ENCODE measurements at regions not wholly inside any gene's neighbourhood (a gene's known extent, or its start where the extent isn't known, plus 50 kb on each side); places are given as distances from the start of the nearest gene placed in this dataset.

DNA sequence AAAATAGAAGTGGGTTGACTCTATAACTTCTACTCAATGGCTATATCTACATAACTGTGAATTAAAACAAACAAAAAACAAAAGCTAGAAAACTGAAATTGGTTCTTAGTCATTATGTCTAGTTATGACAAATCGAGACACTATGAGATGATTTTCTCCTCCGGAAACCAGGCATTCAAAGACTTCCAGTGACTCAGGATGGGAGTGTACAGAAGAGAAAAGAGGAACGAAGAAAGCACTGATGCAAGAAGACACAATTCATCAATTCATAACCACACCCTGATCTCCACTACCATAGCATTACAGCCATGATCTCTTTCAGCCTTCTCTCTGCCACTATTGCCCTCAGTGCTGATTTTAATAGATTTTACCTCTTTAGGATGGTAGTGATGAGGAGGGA, 253.6 kb downstream of the CBLL2 start:
- no peak for TF ChIP-seq EZH2 (IDR thresholded peaks at IDR 0.05; ENCODE audit: insufficient read depth, low read length)
- TF ChIP-seq, protein P1, sequence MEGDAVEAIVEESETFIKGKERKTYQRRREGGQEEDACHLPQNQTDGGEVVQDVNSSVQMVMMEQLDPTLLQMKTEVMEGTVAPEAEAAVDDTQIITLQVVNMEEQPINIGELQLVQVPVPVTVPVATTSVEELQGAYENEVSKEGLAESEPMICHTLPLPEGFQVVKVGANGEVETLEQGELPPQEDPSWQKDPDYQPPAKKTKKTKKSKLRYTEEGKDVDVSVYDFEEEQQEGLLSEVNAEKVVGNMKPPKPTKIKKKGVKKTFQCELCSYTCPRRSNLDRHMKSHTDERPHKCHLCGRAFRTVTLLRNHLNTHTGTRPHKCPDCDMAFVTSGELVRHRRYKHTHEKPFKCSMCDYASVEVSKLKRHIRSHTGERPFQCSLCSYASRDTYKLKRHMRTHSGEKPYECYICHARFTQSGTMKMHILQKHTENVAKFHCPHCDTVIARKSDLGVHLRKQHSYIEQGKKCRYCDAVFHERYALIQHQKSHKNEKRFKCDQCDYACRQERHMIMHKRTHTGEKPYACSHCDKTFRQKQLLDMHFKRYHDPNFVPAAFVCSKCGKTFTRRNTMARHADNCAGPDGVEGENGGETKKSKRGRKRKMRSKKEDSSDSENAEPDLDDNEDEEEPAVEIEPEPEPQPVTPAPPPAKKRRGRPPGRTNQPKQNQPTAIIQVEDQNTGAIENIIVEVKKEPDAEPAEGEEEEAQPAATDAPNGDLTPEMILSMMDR (IDR thresholded peaks at IDR 0.05; ENCODE audit: insufficient read depth, low read depth, low read length), result no peak

Data from astrocyte (in vitro differentiated cells and primary cell).